CD4-positive, alpha-beta memory T cell (primary cell): ENCODE measurements at regions not wholly inside any gene's neighbourhood (a gene's known extent, or its start where the extent isn't known, plus 50 kb on each side); places are given as distances from the start of the nearest gene placed in this dataset.
A peak's percentile ranks its signal among the peaks of the same experiment; 100 is the strongest.

Experiments
- CTCF ChIA-PET: fragments of 350-600 bp; sonication (Branson Sonifier 250); formaldehyde crosslinking; loops from one replicate; lab custom pipeline; 2021; ENCODE audit warnings: inconsistent platforms; ENCODE audit not compliant: partially characterized antibody; lab: Charles Lee
- POLR2A ChIA-PET: fragments of 350-600 bp; sonication (Branson Sonifier 250); formaldehyde crosslinking; loops from one replicate; lab custom pipeline; 2021; ENCODE audit not compliant: partially characterized antibody; lab: Charles Lee
- DNase-seq, 5 donors: peaks; one replicate each; pipeline versions ENCODE4 v3.0.0 to v3.0.0-alpha.2; 2020 to 2022; ENCODE audit warnings: mixed read lengths in 1 of 5
- H3K27ac ChIP-seq: one replicate; pipeline ENCODE4 v1.7.0; 2013; ENCODE audit warnings: low read depth, low read length
- H3K27me3 ChIP-seq: 2 replicates; pipeline ENCODE4 v1.7.0; 2013; ENCODE audit warnings: mild to moderate bottlenecking, low read length, moderate library complexity; ENCODE audit not compliant: insufficient read depth
- H3K36me3 ChIP-seq: 2 replicates; pipeline ENCODE4 v1.7.0; 2013; ENCODE audit warnings: mild to moderate bottlenecking, low read length, moderate library complexity; ENCODE audit not compliant: insufficient read depth
- H3K4me1 ChIP-seq: 2 replicates; pipeline ENCODE4 v1.7.0; 2013; ENCODE audit warnings: mild to moderate bottlenecking, low read length, moderate library complexity; ENCODE audit not compliant: insufficient read depth
- H3K4me3 ChIP-seq, 2 donors: one replicate each; pipeline ENCODE4 v1.7.0; 2013; ENCODE audit warnings: low read length in 2 of 2, mild to moderate bottlenecking in 1 of 2
- H3K9me3 ChIP-seq, 2 donors: one replicate each; pipeline ENCODE4 v1.7.0; 2013; ENCODE audit warnings: low read length in 2 of 2, control low read depth in 1 of 2; ENCODE audit not compliant: control insufficient read depth in 1 of 2
- H3K27ac Mint-ChIP-seq, 7 donors: one replicate each; pipeline ENCODE4 v1.8.0; 2020 to 2021; ENCODE audit warnings: mixed read lengths in 7 of 7, mild to moderate bottlenecking in 6 of 7, inconsistent platforms in 3 of 7, moderate library complexity in 3 of 7
- H3K27me3 Mint-ChIP-seq, 2 donors: one replicate each; pipeline ENCODE4 v1.8.0; 2020 to 2021; ENCODE audit warnings: mixed read lengths in 2 of 2
- H3K36me3 Mint-ChIP-seq, 2 donors: one replicate each; pipeline ENCODE4 v1.8.0; 2020 to 2021; ENCODE audit warnings: mixed read lengths in 2 of 2, inconsistent platforms in 1 of 2, mild to moderate bottlenecking in 1 of 2
- H3K4me1 Mint-ChIP-seq, 4 donors: one replicate each; pipeline ENCODE4 v1.8.0; 2020 to 2021; ENCODE audit warnings: mixed read lengths in 4 of 4, mild to moderate bottlenecking in 1 of 4
- H3K4me3 Mint-ChIP-seq, 8 donors: one replicate each; pipeline ENCODE4 v1.8.0; 2020 to 2021; ENCODE audit warnings: mixed read lengths in 8 of 8, mild to moderate bottlenecking in 7 of 8, moderate library complexity in 6 of 8, inconsistent platforms in 3 of 8
- H3K9me3 Mint-ChIP-seq, 8 donors: one replicate each; pipeline ENCODE4 v1.8.0; 2020 to 2021; ENCODE audit warnings: mixed read lengths in 8 of 8, mild to moderate bottlenecking in 5 of 8, inconsistent platforms in 3 of 8, moderate library complexity in 1 of 8
- intact Hi-C: fragments of 100-400 bp; cut with micrococcal nuclease; formaldehyde crosslinking; loops from one replicate; pipeline ENCODE4 v1.15.1; 2023

DNA sequence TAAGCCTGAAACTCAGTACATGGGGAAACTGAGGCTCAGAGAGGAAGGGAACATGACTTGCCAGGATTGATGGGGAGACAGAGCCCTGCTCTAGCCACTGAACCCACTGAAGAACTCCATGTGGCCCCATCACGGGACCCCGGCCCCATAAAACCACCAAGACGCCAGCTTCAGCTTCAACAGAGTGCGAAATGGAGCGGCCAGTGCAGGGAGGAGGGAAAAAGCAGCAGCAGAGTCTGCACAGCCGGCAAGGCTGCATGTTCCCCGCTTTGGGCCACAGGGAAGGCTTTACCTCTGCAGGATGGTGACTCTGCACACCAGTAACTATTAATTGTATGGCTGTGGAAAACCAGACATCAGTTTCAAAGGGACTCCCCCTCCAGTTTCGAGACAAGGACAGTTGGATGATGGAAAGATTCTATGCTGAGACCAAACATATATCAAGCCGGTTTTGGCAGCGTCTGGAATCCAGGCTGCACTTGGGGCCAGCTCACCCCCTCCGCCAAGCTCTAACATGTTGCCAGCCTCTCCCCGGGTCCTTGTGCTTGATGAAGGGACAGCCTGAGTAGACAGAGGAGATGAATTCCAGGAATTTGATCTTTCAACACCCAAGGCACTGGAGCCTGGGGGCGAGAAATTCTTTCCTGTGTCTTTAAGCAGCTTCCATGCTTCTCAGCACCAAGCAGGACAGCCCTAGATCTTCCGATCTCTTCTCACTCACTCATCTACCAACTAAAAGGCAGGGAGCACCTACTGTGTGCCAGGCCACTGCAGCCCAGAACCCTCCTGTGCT is 55.7 kb upstream of the BCL11B start:
- Histone ChIP-seq H3K4me3 (no peak overlapping the region), H3K27ac (no peak overlapping the region), H3K27me3 (no peaks in the 10 kb centered on the region), H3K9me3 (no peaks in the 10 kb centered on the region), H3K36me3 (no peaks in the 10 kb centered on the region), H3K4me1 (no peaks in the 10 kb centered on the region)
- POLR2A ChIA-PET, result no interaction called here
- no peaks in the 10 kb centered on the region for H3K9me3 Mint-ChIP-seq
- no peak overlapping the region for H3K4me3 Mint-ChIP-seq
- H3K27me3 Mint-ChIP-seq, result peaks cover 3 to 14% of the 10 kb centered on the region in 2 donors
- DNase-seq, result no peak
- no peaks in the 10 kb centered on the region for H3K36me3 Mint-ChIP-seq
- intact Hi-C loops, result no loop called here
- H3K27ac Mint-ChIP-seq, result no peak overlapping the region
- H3K4me1 Mint-ChIP-seq, result no peaks in the 10 kb centered on the region
- CTCF ChIA-PET, result no interaction called here

GRCh38 chr14:99327050-99327449 is 55.1 kb upstream of the BCL11B start:
- ChIA-PET POLR2A (no interaction called here), CTCF (no interaction called here)
- H3K9me3 ChIP-seq, result no peaks in the 10 kb centered on the region
- Mint-ChIP-seq H3K27ac (no peak overlapping the region), H3K36me3 (no peaks in the 10 kb centered on the region), H3K4me3 (no peak overlapping the region), H3K9me3 (no peaks in the 10 kb centered on the region), H3K4me1 (no peaks in the 10 kb centered on the region), H3K27me3 (peaks cover 3 to 14% of the 10 kb centered on the region in 2 donors)
- no peaks in the 10 kb centered on the region for H3K27me3 ChIP-seq
- no peak overlapping the region for H3K4me3 ChIP-seq
- intact Hi-C loops, result no loop called here
- DNase-seq, result peak in 1 of 5 donors; percentile 4
- H3K4me1 ChIP-seq, result no peaks in the 10 kb centered on the region
- no peaks in the 10 kb centered on the region for H3K36me3 ChIP-seq
- H3K27ac ChIP-seq, result no peak overlapping the region

- POLR2A ChIA-PET, result no interaction called here
- no peaks in the 10 kb centered on the region for H3K36me3 ChIP-seq
- Mint-ChIP-seq H3K27me3 (peaks cover 3 to 14% of the 10 kb centered on the region in 2 donors), H3K4me3 (no peak overlapping the region), H3K27ac (peak overlapping the region in 1 of 7 donors; percentile 74), H3K36me3 (no peaks in the 10 kb centered on the region), H3K4me1 (peaks cover 0 to 7% (median 3%) of the 10 kb centered on the region in 4 donors), H3K9me3 (no peaks in the 10 kb centered on the region)
- H3K4me1 ChIP-seq, result no peaks in the 10 kb centered on the region
- DNase-seq, result no peak
- no peaks in the 10 kb centered on the region for H3K9me3 ChIP-seq
- H3K4me3 ChIP-seq, result no peak overlapping the region
- CTCF ChIA-PET, result no interaction called here
- H3K27ac ChIP-seq, result no peak overlapping the region
- H3K27me3 ChIP-seq, result no peaks in the 10 kb centered on the region
- intact Hi-C loops, result no loop called here
Observed at GRCh38 chr14:99326041-99326710, 54.2 kb upstream of the BCL11B start.

GRCh38 chr14:99325591-99325990 is 53.6 kb upstream of the BCL11B start:
- Mint-ChIP-seq H3K36me3 (no peaks in the 10 kb centered on the region), H3K4me1 (peaks cover 0 to 9% (median 3%) of the 10 kb centered on the region in 4 donors), H3K9me3 (no peaks in the 10 kb centered on the region), H3K4me3 (no peak overlapping the region), H3K27me3 (peaks cover 3 to 14% of the 10 kb centered on the region in 2 donors), H3K27ac (no peak overlapping the region)
- ChIA-PET CTCF (no interaction called here), POLR2A (no interaction called here)
- no peak overlapping the region for H3K4me3 ChIP-seq
- DNase-seq, result no peak
- no peaks in the 10 kb centered on the region for H3K9me3 ChIP-seq
- H3K36me3 ChIP-seq, result no peaks in the 10 kb centered on the region
- H3K27me3 ChIP-seq, result no peaks in the 10 kb centered on the region
- intact Hi-C loops, result no loop called here
- no peaks in the 10 kb centered on the region for H3K4me1 ChIP-seq
- H3K27ac ChIP-seq, result no peak overlapping the region

GRCh38 chr14:99325016-99325415 is 53.0 kb upstream of the BCL11B start:
- ChIA-PET CTCF (no interaction called here), POLR2A (no interaction called here)
- peaks cover 3 to 14% of the 10 kb centered on the region in 2 donors for H3K27me3 Mint-ChIP-seq
- H3K36me3 Mint-ChIP-seq, result no peaks in the 10 kb centered on the region
- peaks cover 0 to 10% (median 3%) of the 10 kb centered on the region in 4 donors for H3K4me1 Mint-ChIP-seq
- intact Hi-C loops, result no loop called here
- Histone ChIP-seq H3K27me3 (no peaks in the 10 kb centered on the region), H3K9me3 (no peaks in the 10 kb centered on the region), H3K4me3 (no peak overlapping the region), H3K4me1 (peaks cover 2% of the 10 kb centered on the region), H3K36me3 (no peaks in the 10 kb centered on the region), H3K27ac (no peak overlapping the region)
- DNase-seq, result no peak
- no peaks in the 10 kb centered on the region for H3K9me3 Mint-ChIP-seq
- no peak overlapping the region for H3K4me3 Mint-ChIP-seq
- H3K27ac Mint-ChIP-seq, result no peak overlapping the region

- intact Hi-C loops, result no loop called here
- H3K27ac Mint-ChIP-seq, result no peak overlapping the region
- CTCF ChIA-PET, result no interaction called here
Observed at GRCh38 chr14:99324291-99324690, 52.3 kb upstream of the BCL11B start.

DNA sequence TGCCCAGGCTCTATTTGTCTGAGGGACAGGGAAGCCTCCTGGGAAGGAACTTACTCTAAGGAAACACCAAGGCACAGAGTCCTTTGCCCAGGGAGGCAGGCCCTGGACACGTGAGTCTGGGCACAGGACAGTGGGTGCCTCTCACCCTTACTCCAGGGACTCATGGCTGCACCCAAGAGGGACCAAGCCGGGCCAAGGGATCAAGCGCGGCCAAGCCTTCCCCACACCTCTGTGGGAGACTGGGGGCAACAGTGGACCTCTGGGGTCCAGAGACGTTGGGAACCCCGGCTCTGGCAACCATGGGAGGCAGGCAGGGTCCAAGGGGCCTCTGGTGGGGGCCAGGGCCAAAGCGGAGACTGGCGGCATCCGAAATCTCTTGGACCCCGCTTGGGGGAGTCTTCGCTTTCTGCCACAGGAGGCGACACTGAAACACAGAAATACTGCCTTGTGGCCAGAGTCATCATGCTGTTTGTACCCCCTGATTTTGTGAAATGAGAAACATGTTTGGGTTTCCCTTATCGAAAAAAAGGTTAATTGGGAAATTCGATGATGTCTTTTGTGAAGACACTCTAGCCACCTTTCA is 51.7 kb upstream of the BCL11B start:
- Mint-ChIP-seq H3K4me1 (peaks cover 0 to 14% (median 3%) of the 10 kb centered on the region in 4 donors), H3K4me3 (no peak overlapping the region), H3K27me3 (peaks cover 3 to 12% of the 10 kb centered on the region in 2 donors), H3K36me3 (no peaks in the 10 kb centered on the region), H3K27ac (no peak overlapping the region), H3K9me3 (no peaks in the 10 kb centered on the region)
- Histone ChIP-seq H3K4me3 (no peak overlapping the region), H3K36me3 (no peaks in the 10 kb centered on the region), H3K4me1 (peaks cover 5% of the 10 kb centered on the region), H3K27ac (no peak overlapping the region), H3K9me3 (no peaks in the 10 kb centered on the region), H3K27me3 (no peaks in the 10 kb centered on the region)
- intact Hi-C loops, result no loop called here
- no peak for DNase-seq
- CTCF ChIA-PET, result no interaction called here
- POLR2A ChIA-PET, result no interaction called here

More at GRCh38 chr14:99324291-99324690, 52.3 kb upstream of the BCL11B start:
- Histone ChIP-seq H3K27ac (no peak overlapping the region), H3K36me3 (no peaks in the 10 kb centered on the region), H3K4me3 (no peak overlapping the region), H3K9me3 (no peaks in the 10 kb centered on the region), H3K4me1 (peaks cover 5% of the 10 kb centered on the region), H3K27me3 (no peaks in the 10 kb centered on the region)
- Mint-ChIP-seq H3K4me1 (peaks cover 0 to 14% (median 3%) of the 10 kb centered on the region in 4 donors), H3K4me3 (no peak overlapping the region), H3K36me3 (no peaks in the 10 kb centered on the region), H3K9me3 (no peaks in the 10 kb centered on the region), H3K27me3 (peaks cover 3 to 14% of the 10 kb centered on the region in 2 donors)
- POLR2A ChIA-PET, result no interaction called here
- no peak for DNase-seq
